Bronchial epithelial cell (primary cell): ENCODE measurements at regions not wholly inside any gene's neighbourhood (a gene's known extent, or its start where the extent isn't known, plus 50 kb on each side); places are given as distances from the start of the nearest gene placed in this dataset.
"Not testable (repeated sequence)": the region's sequence is repeated elsewhere in the genome, so short reads cannot be mapped to it uniquely, and the experiment has no call there.

Experiments
- DNase-seq: peaks from one replicate; pipeline ENCODE4 v3.0.0-alpha.2; 2010; ENCODE audit warnings: low read depth
- FAIRE-seq: peaks from 2 replicates; lab custom pipeline; 2011; peaks lifted over from hg19 to GRCh38; lab: Jason Lieb, UNC
- H3K27me3 ChIP-seq: 2 replicates; pipeline ENCODE4 v1.5.1; 2011; ENCODE audit warnings: low read length; ENCODE audit not compliant: control insufficient read depth, insufficient read depth
- H3K36me3 ChIP-seq: 2 replicates; pipeline ENCODE4 v1.5.1; 2011; ENCODE audit warnings: low read length; ENCODE audit not compliant: control insufficient read depth, insufficient read depth
- H3K4me3 ChIP-seq: 2 replicates; pipeline ENCODE4 v1.5.1; 2011; ENCODE audit warnings: mild to moderate bottlenecking, low read depth, low read length, control low read depth
- CTCF ChIP-seq: IDR thresholded peaks from 2 replicates; pipeline ENCODE4 v1.5.1; 2011; ENCODE audit warnings: mild to moderate bottlenecking, moderate library complexity, low read length, control low read depth, inconsistent platforms; ENCODE audit not compliant: insufficient read depth, severe bottlenecking

GRCh38 chr5:51156838-51157237 lies 226.4 kb upstream of the ISL1 start:
- DNase-seq (no peak), FAIRE-seq (no peak)
- no peaks in the 10 kb centered on the region for H3K36me3 ChIP-seq
- H3K27me3 ChIP-seq: no peaks in the 10 kb centered on the region
- TF ChIP-seq CTCF: no peak
- H3K4me3 ChIP-seq: no peak overlapping the region

- Histone ChIP-seq H3K36me3 (no peaks in the 10 kb centered on the region), H3K27me3 (no peaks in the 10 kb centered on the region), H3K4me3 (no peak overlapping the region)
- FAIRE-seq (no peak), DNase-seq (no peak)
- TF ChIP-seq CTCF: no peak
Measured at GRCh38 chr5:51159164-51159563, 224.1 kb upstream of the ISL1 start.

GRCh38 chr5:51159606-51160005 lies 223.6 kb upstream of the ISL1 start:
- no peak for TF ChIP-seq CTCF
- Histone ChIP-seq H3K36me3 (no peaks in the 10 kb centered on the region), H3K27me3 (no peaks in the 10 kb centered on the region), H3K4me3 (no peak overlapping the region)
- DNase-seq (no peak), FAIRE-seq (no peak)

GRCh38 chr5:51162245-51162644 lies 221.0 kb upstream of the ISL1 start:
- no peak for TF ChIP-seq CTCF
- DNase-seq: no peak
- Histone ChIP-seq H3K4me3 (no peak overlapping the region), H3K36me3 (no peaks in the 10 kb centered on the region), H3K27me3 (no peaks in the 10 kb centered on the region)
- no peak for FAIRE-seq

- H3K4me3 ChIP-seq, DNase-seq, FAIRE-seq, H3K36me3 ChIP-seq, H3K27me3 ChIP-seq: not testable (repeated sequence)
Measured at GRCh38 chr5:51165621-51166020, 217.6 kb upstream of the ISL1 start.

GRCh38 chr5:51172903-51173626 lies 210.2 kb upstream of the ISL1 start:
- FAIRE-seq (no peak), DNase-seq (no peak)
- no peaks in the 10 kb centered on the region for H3K27me3 ChIP-seq
- no peak for TF ChIP-seq CTCF
- H3K4me3 ChIP-seq: no peak overlapping the region
- H3K36me3 ChIP-seq: no peaks in the 10 kb centered on the region
